Esophagus mucosa (tissue), 1 donor: ENCODE measurements at regions not wholly inside any gene's neighbourhood (a gene's known extent, or its start where the extent isn't known, plus 50 kb on each side); places are given as distances from the start of the nearest gene placed in this dataset.

ENCODE experiments used
- ATAC-seq: fragments of 200-7000 bp; cut with Tn5 transposase; one replicate; pipeline ENCODE4 v1.9.1; 2020
- donor health status: DM: yes; HTN: yes; CAD: no.

- ATAC-seq = no peak
Measured at GRCh38 chr2:236799391-236800026, 229.9 kb downstream of the ACKR3 start.

GRCh38 chr2:236802862-236803261 lies 233.2 kb downstream of the ACKR3 start:
- ATAC-seq = no peak

GRCh38 chr2:236803621-236804020 lies 234.0 kb downstream of the ACKR3 start:
- ATAC-seq = no peak

- no peak for ATAC-seq
Measured at GRCh38 chr2:236805800-236806531, 236.3 kb downstream of the ACKR3 start.

- ATAC-seq = no peak
Measured at GRCh38 chr2:236809716-236810115, 240.1 kb downstream of the ACKR3 start.

- no peak for ATAC-seq
Measured at GRCh38 chr2:236811062-236811656, 241.5 kb downstream of the ACKR3 start.

GRCh38 chr2:236813766-236814165 lies 244.1 kb downstream of the ACKR3 start:
- peak; percentile 38 for ATAC-seq

- ATAC-seq = no peak
Measured at GRCh38 chr2:236814593-236814992, 245.0 kb downstream of the ACKR3 start.

- peak; percentile 28 for ATAC-seq
Measured at GRCh38 chr2:236815746-236816145, 246.1 kb downstream of the ACKR3 start.

GRCh38 chr2:236816197-236817170 lies 246.9 kb downstream of the ACKR3 start:
- ATAC-seq = no peak

- no peak for ATAC-seq
Measured at GRCh38 chr2:236818281-236819045, 248.8 kb downstream of the ACKR3 start.

GRCh38 chr2:236819275-236820002 lies 249.8 kb downstream of the ACKR3 start:
- ATAC-seq = no peak

GRCh38 chr2:236820763-236821344 lies 251.2 kb downstream of the ACKR3 start:
- no peak for ATAC-seq

GRCh38 chr2:236823041-236823629 lies 253.5 kb downstream of the ACKR3 start:
- ATAC-seq = no peak

- peak; percentile 83 for ATAC-seq
Measured at GRCh38 chr2:236823963-236824362, 254.3 kb downstream of the ACKR3 start.

- ATAC-seq = peak; percentile 71
Measured at GRCh38 chr2:236824836-236825235, 255.2 kb downstream of the ACKR3 start.

GRCh38 chr2:236825989-236826510 lies 256.4 kb downstream of the ACKR3 start:
- no peak for ATAC-seq

- no peak for ATAC-seq
Measured at GRCh38 chr2:236826606-236827156, 257.1 kb downstream of the ACKR3 start.

GRCh38 chr2:236827997-236828396 lies 257.7 kb upstream of the COPS8 start:
- ATAC-seq = peak; percentile 62

- ATAC-seq = no peak
Measured at GRCh38 chr2:236828820-236829219, 256.9 kb upstream of the COPS8 start.
